CD14-positive monocyte (primary cell): ENCODE measurements at regions not wholly inside any gene's neighbourhood (a gene's known extent, or its start where the extent isn't known, plus 50 kb on each side); places are given as distances from the start of the nearest gene placed in this dataset.
"Not testable (repeated sequence)": the region's sequence is repeated elsewhere in the genome, so short reads cannot be mapped to it uniquely, and the experiment has no call there.

Experiments used
- DNase-seq, 3 donors: peaks; one replicate each; pipeline ENCODE4 v3.0.0-alpha.2; 2011 to 2022
- H2AFZ ChIP-seq: 2 replicates; pipeline ENCODE4 v1.6.0; 2012; ENCODE audit warnings: mild to moderate bottlenecking, low read depth, low read length, inconsistent platforms; ENCODE audit not compliant: insufficient read depth, poor library complexity, severe bottlenecking
- H3K27ac ChIP-seq, 2 donors: 1 replicate in 1 of 2; 2 replicates in 1 of 2; pipeline ENCODE4 v1.5.1; 2012 to 2013; ENCODE audit warnings: low read length in 2 of 2, control low read depth in 1 of 2, inconsistent platforms in 1 of 2, low read depth in 1 of 2, mild to moderate bottlenecking in 1 of 2
- H3K27me3 ChIP-seq, 2 donors: one replicate each; pipeline versions ENCODE4 v1.6.0 to v1.6.1; 2011 to 2013; ENCODE audit warnings: low read length in 2 of 2; ENCODE audit not compliant: control insufficient read depth in 2 of 2, insufficient read depth in 2 of 2
- H3K36me3 ChIP-seq, 2 donors: replicated peaks in 1 of 2; 1 replicate in 1 of 2; 2 replicates in 1 of 2; pipeline versions ENCODE4 v1.5.1 to v1.6.1; 2012 to 2013; ENCODE audit warnings: low read length in 2 of 2, control low read depth in 1 of 2, inconsistent platforms in 1 of 2, mild to moderate bottlenecking in 1 of 2; ENCODE audit not compliant: insufficient read depth in 2 of 2, control insufficient read depth in 1 of 2
- H3K4me1 ChIP-seq, 2 donors: 1 replicate in 1 of 2; 2 replicates in 1 of 2; pipeline versions ENCODE4 v1.5.1 to v1.6.1; 2012 to 2013; ENCODE audit warnings: low read length in 2 of 2, control low read depth in 1 of 2, inconsistent platforms in 1 of 2, mild to moderate bottlenecking in 1 of 2, moderate library complexity in 1 of 2; ENCODE audit not compliant: insufficient read depth in 2 of 2, control insufficient read depth in 1 of 2
- H3K4me2 ChIP-seq: replicated peaks from 2 replicates; pipeline ENCODE3; 2012; ENCODE audit warnings: low read length, moderate library complexity, mild to moderate bottlenecking; ENCODE audit not compliant: poor library complexity, severe bottlenecking; ENCODE audit errors: extremely low read depth
- H3K4me3 ChIP-seq, 3 experiments: fragments of 200-600 bp in 1 of 3; sonication (generic) in 1 of 3; replicated peaks in 1 of 3; 1 replicate in 2 of 3; 2 replicates in 1 of 3; pipeline ENCODE4 v1.5.1; 2011 to 2013; ENCODE audit warnings: low read length in 3 of 3, mild to moderate bottlenecking in 3 of 3, control low read depth in 2 of 3, low read depth in 2 of 3, inconsistent platforms in 1 of 3, moderate library complexity in 1 of 3
- H3K79me2 ChIP-seq: 2 replicates; pipeline ENCODE4 v1.6.0; 2012; ENCODE audit warnings: mild to moderate bottlenecking, control low read depth, inconsistent platforms, low read length, moderate library complexity; ENCODE audit not compliant: insufficient read depth
- H3K9ac ChIP-seq: 2 replicates; pipeline ENCODE4 v1.6.0; 2017; ENCODE audit warnings: low read length, mild to moderate bottlenecking; ENCODE audit not compliant: insufficient read depth, poor library complexity, severe bottlenecking
- H3K9me3 ChIP-seq, 2 donors: replicated peaks in 1 of 2; 1 replicate in 1 of 2; 2 replicates in 1 of 2; pipeline versions ENCODE4 v1.5.1 to v1.6.1; 2012 to 2013; ENCODE audit warnings: low read length in 2 of 2, control low read depth in 1 of 2; ENCODE audit not compliant: control insufficient read depth in 1 of 2, insufficient read depth in 1 of 2
- H4K20me1 ChIP-seq: 2 replicates; pipeline ENCODE4 v1.6.0; 2012; ENCODE audit warnings: mild to moderate bottlenecking, low read length, control low read depth, moderate library complexity; ENCODE audit not compliant: insufficient read depth
- H3K27ac Mint-ChIP-seq, 7 donors: one replicate each; pipeline ENCODE4 v1.8.0; 2020; ENCODE audit warnings: mild to moderate bottlenecking in 7 of 7, mixed read lengths in 7 of 7, moderate library complexity in 6 of 7, inconsistent platforms in 2 of 7
- H3K27me3 Mint-ChIP-seq, 3 donors: one replicate each; pipeline ENCODE4 v1.8.0; 2021 to 2022; ENCODE audit warnings: low read depth in 3 of 3, mild to moderate bottlenecking in 3 of 3, mixed read lengths in 3 of 3, moderate library complexity in 3 of 3, inconsistent platforms in 1 of 3
- H3K36me3 Mint-ChIP-seq, 2 donors: one replicate each; pipeline ENCODE4 v1.8.0; 2020; ENCODE audit warnings: mixed read lengths in 2 of 2, inconsistent platforms in 1 of 2, mild to moderate bottlenecking in 1 of 2
- H3K4me1 Mint-ChIP-seq: one replicate; pipeline ENCODE4 v1.8.0; 2020; ENCODE audit warnings: mild to moderate bottlenecking, mixed read lengths
- H3K4me3 Mint-ChIP-seq, 2 donors: one replicate each; pipeline ENCODE4 v1.8.0; 2020; ENCODE audit warnings: mild to moderate bottlenecking in 2 of 2, mixed read lengths in 2 of 2, moderate library complexity in 1 of 2
- H3K9me3 Mint-ChIP-seq, 7 donors: one replicate each; pipeline ENCODE4 v1.8.0; 2020 to 2022; ENCODE audit warnings: mixed read lengths in 7 of 7, mild to moderate bottlenecking in 6 of 7, moderate library complexity in 6 of 7, inconsistent platforms in 2 of 7
- WGBS: methylation state at CpG from one replicate; pipeline ENCODE4 v1.1.5; 2013; ENCODE audit warnings: missing lambda C conversion rate; ENCODE audit not compliant: insufficient coverage; 5-methylcytosine and 5-hydroxymethylcytosine counted together
- intact Hi-C, 2 donors: fragments of 100-400 bp; cut with micrococcal nuclease; formaldehyde crosslinking; loops; one replicate each; pipeline versions ENCODE4 v1.15.0 to v1.15.1; 2023
- TF ChIP-seq, protein P1 (sequence below): fragments of 200-600 bp; IDR thresholded peaks from one replicate; pipeline ENCODE4 v1.8.0; 2022; ENCODE audit warnings: antibody characterized with exemption, mild to moderate bottlenecking

DNA sequence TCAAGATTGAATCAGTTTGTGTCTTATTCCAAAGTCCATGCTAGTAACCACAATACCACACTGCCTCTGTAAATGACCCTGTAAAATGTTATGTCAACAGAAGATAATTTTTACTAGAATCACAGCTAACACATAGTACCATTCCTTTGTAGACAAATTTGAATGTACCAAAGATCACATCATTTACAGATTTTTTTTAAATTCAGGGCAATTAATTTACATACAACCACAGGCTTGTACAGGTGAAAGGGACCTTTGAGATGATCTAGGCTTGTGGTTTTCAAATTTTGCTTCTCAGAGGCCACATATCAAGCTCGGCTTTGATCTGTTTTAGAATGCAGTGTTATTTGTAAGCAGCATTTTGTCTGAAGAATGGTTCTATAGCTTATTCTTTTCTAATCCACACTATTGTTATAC, 63.8 kb upstream of the PPM1B start:
- Histone ChIP-seq H3K36me3 (no peaks in the 10 kb centered on the region), H4K20me1 (no peaks in the 10 kb centered on the region), H3K9ac (no peak overlapping the region), H2AFZ (no peak overlapping the region), H3K79me2 (no peaks in the 10 kb centered on the region), H3K27ac (no peak overlapping the region), H3K4me3 (no peak overlapping the region), H3K9me3 (no peaks in the 10 kb centered on the region), H3K4me1 (peaks cover 23 to 26% of the 10 kb centered on the region in 2 donors), H3K4me2 (no peak overlapping the region), H3K27me3 (no peaks in the 10 kb centered on the region)
- Mint-ChIP-seq H3K4me3 (no peak overlapping the region), H3K4me1 (peaks cover 27% of the 10 kb centered on the region), H3K27ac (no peak overlapping the region), H3K9me3 (peaks cover 0 to 1% (median 0%) of the 10 kb centered on the region in 7 donors), H3K27me3 (no peaks in the 10 kb centered on the region), H3K36me3 (no peaks in the 10 kb centered on the region)
- no peak for DNase-seq
- intact Hi-C loops = loop anchor here in 1 of 2 donors (10.0 kb wide), 1 partner anchor 60 kb away; the partner anchor contains the start of gene PPM1B
- WGBS = no CpG with 5 or more reads among the region's 1 CpG
- TF ChIP-seq, protein P1, sequence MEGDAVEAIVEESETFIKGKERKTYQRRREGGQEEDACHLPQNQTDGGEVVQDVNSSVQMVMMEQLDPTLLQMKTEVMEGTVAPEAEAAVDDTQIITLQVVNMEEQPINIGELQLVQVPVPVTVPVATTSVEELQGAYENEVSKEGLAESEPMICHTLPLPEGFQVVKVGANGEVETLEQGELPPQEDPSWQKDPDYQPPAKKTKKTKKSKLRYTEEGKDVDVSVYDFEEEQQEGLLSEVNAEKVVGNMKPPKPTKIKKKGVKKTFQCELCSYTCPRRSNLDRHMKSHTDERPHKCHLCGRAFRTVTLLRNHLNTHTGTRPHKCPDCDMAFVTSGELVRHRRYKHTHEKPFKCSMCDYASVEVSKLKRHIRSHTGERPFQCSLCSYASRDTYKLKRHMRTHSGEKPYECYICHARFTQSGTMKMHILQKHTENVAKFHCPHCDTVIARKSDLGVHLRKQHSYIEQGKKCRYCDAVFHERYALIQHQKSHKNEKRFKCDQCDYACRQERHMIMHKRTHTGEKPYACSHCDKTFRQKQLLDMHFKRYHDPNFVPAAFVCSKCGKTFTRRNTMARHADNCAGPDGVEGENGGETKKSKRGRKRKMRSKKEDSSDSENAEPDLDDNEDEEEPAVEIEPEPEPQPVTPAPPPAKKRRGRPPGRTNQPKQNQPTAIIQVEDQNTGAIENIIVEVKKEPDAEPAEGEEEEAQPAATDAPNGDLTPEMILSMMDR = no peak

DNA sequence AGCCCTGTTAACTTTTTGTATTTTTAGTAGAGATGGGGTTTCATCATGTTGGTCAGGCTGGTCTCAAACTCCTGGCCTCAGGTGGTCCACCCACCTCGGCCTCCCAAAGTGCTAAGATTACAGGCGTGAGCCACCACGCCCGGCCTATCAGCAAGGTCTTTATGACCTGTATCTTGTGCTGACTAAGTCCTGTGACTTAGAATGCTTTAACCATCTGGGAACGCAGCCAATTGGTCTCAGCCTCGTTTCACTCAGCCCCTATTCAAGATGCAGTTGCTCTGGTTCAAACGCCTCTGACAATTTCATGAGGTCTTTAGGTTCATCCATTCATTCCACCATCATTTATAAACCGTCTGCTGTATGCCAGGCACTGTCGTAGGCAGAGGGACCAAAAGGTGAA, 62.2 kb upstream of the PPM1B start:
- not testable (repeated sequence) for H3K4me3 ChIP-seq, H3K27me3 Mint-ChIP-seq, H2AFZ ChIP-seq, H3K9me3 ChIP-seq, H3K36me3 Mint-ChIP-seq, H3K27me3 ChIP-seq, H3K4me2 ChIP-seq, H4K20me1 ChIP-seq, H3K27ac ChIP-seq, H3K27ac Mint-ChIP-seq, H3K9me3 Mint-ChIP-seq, H3K36me3 ChIP-seq, H3K79me2 ChIP-seq, H3K9ac ChIP-seq, DNase-seq, H3K4me3 Mint-ChIP-seq
- WGBS = 94% methylated on average over 9 of the region's 9 CpGs
- H3K4me1 ChIP-seq = peaks cover 9 to 11% of the 10 kb centered on the region in 2 donors
- H3K4me1 Mint-ChIP-seq = peaks cover 13% of the 10 kb centered on the region
- intact Hi-C loops = loop anchor here in 1 of 2 donors (10.0 kb wide), 1 partner anchor 58 kb away; the partner anchor contains the start of gene PPM1B
